ENCODE measurements at regions not wholly inside any gene's neighbourhood (a gene's known extent, or its start where the extent isn't known, plus 50 kb on each side); places are given as distances from the start of the nearest gene placed in this dataset.

- TF ChIP-seq CTCF (IDR thresholded peaks at IDR 0.05) (no peak), POLR2A (IDR thresholded peaks at IDR 0.05) (no peak)
These were observed 243.5 kb upstream of the CCL2 start for GRCh38 chr17:34011599-34011998.
